ENCODE measurements at regions not wholly inside any gene's neighbourhood (a gene's known extent, or its start where the extent isn't known, plus 50 kb on each side); places are given as distances from the start of the nearest gene placed in this dataset.

DNA sequence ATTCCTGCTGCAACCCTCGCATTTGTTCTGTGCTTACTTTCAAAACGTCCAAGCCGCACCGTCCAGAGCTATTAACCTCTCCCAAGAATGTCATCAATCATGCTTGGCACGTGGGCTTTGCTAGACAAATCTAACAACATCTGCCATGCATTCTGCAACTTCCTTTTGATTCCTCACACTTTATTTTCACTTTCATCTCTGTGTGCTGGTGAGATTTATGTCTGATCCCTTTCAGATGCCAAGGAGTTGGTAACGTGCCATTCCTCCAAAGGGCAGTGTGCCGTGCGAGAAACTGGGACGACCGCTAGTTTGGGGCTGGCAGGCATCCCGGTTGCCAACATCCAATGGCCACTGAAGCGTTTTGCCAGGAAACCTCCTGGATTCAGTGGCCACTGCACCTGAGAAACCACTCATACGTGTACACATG, 230.0 kb upstream of the PARD3B start (continued):
- TF ChIP-seq GABPA (IDR thresholded peaks at IDR 0.05; ENCODE audit: low read depth, low read length), result no peak
- no peak for TF ChIP-seq GABPA (CRISPR knock-in tag; IDR thresholded peaks at IDR 0.05; ENCODE audit: low read depth)
- no peak for TF ChIP-seq ZNF446 (CRISPR knock-in tag; IDR thresholded peaks at IDR 0.05)
- no peak for TF ChIP-seq MAF1 (CRISPR knock-in tag; IDR thresholded peaks at IDR 0.05; ENCODE audit: borderline replicate concordance)
- no peak for TF ChIP-seq FOXA1 (IDR thresholded peaks at IDR 0.05)
- no peak for TF ChIP-seq FOXA1 (CRISPR knock-in tag; IDR thresholded peaks at IDR 0.05)
- TF ChIP-seq DDIT3 (CRISPR knock-in tag; IDR thresholded peaks at IDR 0.05), result no peak
- TF ChIP-seq, protein P1, sequence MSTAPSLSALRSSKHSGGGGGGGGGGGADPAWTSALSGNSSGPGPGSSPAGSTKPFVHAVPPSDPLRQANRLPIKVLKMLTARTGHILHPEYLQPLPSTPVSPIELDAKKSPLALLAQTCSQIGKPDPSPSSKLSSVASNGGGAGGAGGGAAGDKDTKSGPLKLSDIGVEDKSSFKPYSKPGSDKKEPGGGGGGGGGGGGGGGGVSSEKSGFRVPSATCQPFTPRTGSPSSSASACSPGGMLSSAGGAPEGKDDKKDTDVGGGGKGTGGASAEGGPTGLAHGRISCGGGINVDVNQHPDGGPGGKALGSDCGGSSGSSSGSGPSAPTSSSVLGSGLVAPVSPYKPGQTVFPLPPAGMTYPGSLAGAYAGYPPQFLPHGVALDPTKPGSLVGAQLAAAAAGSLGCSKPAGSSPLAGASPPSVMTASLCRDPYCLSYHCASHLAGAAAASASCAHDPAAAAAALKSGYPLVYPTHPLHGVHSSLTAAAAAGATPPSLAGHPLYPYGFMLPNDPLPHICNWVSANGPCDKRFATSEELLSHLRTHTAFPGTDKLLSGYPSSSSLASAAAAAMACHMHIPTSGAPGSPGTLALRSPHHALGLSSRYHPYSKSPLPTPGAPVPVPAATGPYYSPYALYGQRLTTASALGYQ (CRISPR knock-in tag; IDR thresholded peaks at IDR 0.05), result no peak
- TF ChIP-seq YY1 (IDR thresholded peaks at IDR 0.05; ENCODE audit: insufficient read depth, insufficient replicate concordance, low read depth, low read length), result no peak
- no peak for TF ChIP-seq MIXL1 (CRISPR knock-in tag; IDR thresholded peaks at IDR 0.05)

- ChIA-PET POLR2A (no interaction called here), CTCF (ENCODE audit: low intra/inter-chr PET ratio, low total read pairs) (no interaction called here)
- WGBS (ENCODE audit: low lambda C conversion rate), result 49% methylated on average over 5 of the region's 5 CpGs
- H3K79me2 ChIP-seq (ENCODE audit: insufficient read depth, low read length), result no peaks in the 10 kb centered on the region
- no peak for TF ChIP-seq SNAI1 (CRISPR knock-in tag; IDR thresholded peaks at IDR 0.05; ENCODE audit: borderline replicate concordance)
- TF ChIP-seq, protein P2, sequence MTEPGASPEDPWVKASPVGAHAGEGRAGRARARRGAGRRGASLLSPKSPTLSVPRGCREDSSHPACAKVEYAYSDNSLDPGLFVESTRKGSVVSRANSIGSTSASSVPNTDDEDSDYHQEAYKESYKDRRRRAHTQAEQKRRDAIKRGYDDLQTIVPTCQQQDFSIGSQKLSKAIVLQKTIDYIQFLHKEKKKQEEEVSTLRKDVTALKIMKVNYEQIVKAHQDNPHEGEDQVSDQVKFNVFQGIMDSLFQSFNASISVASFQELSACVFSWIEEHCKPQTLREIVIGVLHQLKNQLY (CRISPR knock-in tag; IDR thresholded peaks at IDR 0.05), result no peak
- no peak overlapping the region for H3K4me3 ChIP-seq (replicated peaks in 1 of 3; ENCODE audit: insufficient read depth in 1 of 3, low read depth in 2 of 3, low read length in 3 of 3)
- no peak overlapping the region for H3K27ac ChIP-seq (ENCODE audit: extremely low read length, insufficient read depth, low read length)
- H4K20me1 ChIP-seq (ENCODE audit: insufficient read depth, low read length), result no peaks in the 10 kb centered on the region
- FAIRE-seq (no peak), DNase-seq (ENCODE audit: low spot score) (no peak), ATAC-seq (no peak)
- no peak overlapping the region for H2AFZ ChIP-seq (ENCODE audit: low read length)
- H3K9ac ChIP-seq (ENCODE audit: insufficient read depth, low read depth, low read length), result no peak overlapping the region
- no peaks in the 10 kb centered on the region; a peak in 1 of 5 replicates for H3K27me3 ChIP-seq (ENCODE audit: control insufficient read depth in 1 of 2, insufficient read depth in 2 of 2, low read length in 2 of 2)
- intact Hi-C loops (cut with micrococcal nuclease; ENCODE audit: unreplicated experiment) (no loop called here), in situ Hi-C loops (cut with HindIII; ENCODE audit: extremely low pct_ligation_motif_present, low pct_unique_long_range_greater_than_20kb) (no loop called here)
- H3K9me3 ChIP-seq (ENCODE audit: low read length), result no peaks in the 10 kb centered on the region
- no peaks in the 10 kb centered on the region for H3K36me3 ChIP-seq (replicated peaks in 1 of 2; ENCODE audit: control insufficient read depth in 1 of 2, insufficient read depth in 2 of 2, low read length in 2 of 2)
- H3K4me2 ChIP-seq (ENCODE audit: low read depth, low read length), result no peak overlapping the region
- BruUV-seq (replicated peaks), result no TSS peak
- peaks cover 8% of the 10 kb centered on the region; the same call in 1 of the 2 replicates for H3K4me1 ChIP-seq (ENCODE audit: insufficient read depth, low read length)
Observed at GRCh38 chr2:204317640-204318039, 227.6 kb upstream of the PARD3B start.
